WERI-Rb-1 (cell line): ENCODE measurements at regions not wholly inside any gene's neighbourhood (a gene's known extent, or its start where the extent isn't known, plus 50 kb on each side); places are given as distances from the start of the nearest gene placed in this dataset.

Experiments used
- DNase-seq: peaks from one replicate; pipeline ENCODE4 v3.0.0-alpha.2; 2020
- H3K27ac ChIP-seq: fragments of 250-450 bp; sonication (Bioruptor Pico); 2 replicates; pipeline ENCODE4 v1.5.1; 2020; ENCODE audit warnings: mild to moderate bottlenecking, moderate library complexity
- H3K27me3 ChIP-seq: fragments of 250-450 bp; sonication (Bioruptor Pico); 2 replicates; pipeline ENCODE4 v1.5.1; 2021; ENCODE audit warnings: mild to moderate bottlenecking, low read depth, moderate library complexity; ENCODE audit not compliant: insufficient read depth, severe bottlenecking
- H3K36me3 ChIP-seq: fragments of 250-450 bp; sonication (Bioruptor Pico); 2 replicates; pipeline ENCODE4 v1.5.1; 2020; ENCODE audit warnings: mild to moderate bottlenecking, moderate library complexity
- H3K4me3 ChIP-seq: 2 replicates; pipeline ENCODE4 v1.5.1; 2011; ENCODE audit warnings: low read depth, mild to moderate bottlenecking, control low read depth, low read length
- H3K9me3 ChIP-seq: fragments of 250-450 bp; sonication (Bioruptor Pico); 2 replicates; pipeline ENCODE4 v1.5.1; 2021; ENCODE audit warnings: mild to moderate bottlenecking, moderate library complexity; ENCODE audit not compliant: severe bottlenecking
- TF ChIP-seq, protein P1 (sequence below): IDR thresholded peaks from 2 replicates; pipeline ENCODE4 v1.5.1; 2011; ENCODE audit warnings: low read depth, mild to moderate bottlenecking, control low read depth, inconsistent platforms, low read length

DNA sequence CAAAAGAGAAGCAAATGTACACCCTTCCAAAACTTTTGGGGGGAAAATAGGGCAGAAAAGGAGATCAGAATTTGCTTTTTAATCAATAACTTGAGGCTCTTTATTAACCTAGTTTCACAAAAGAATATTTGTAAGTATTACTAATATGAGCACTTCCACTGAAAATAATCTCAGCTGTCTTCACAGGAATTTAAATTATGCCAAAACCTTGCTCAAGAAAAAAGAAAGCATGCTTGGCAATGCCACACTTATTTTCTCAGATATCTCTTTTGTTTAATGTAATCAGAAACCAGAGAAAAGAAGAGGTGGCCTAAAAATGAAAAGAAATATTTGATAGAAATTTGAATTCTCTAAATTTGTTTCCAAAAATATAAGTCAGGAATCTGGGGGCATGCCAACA lies 234.9 kb upstream of the GPC6 start:
- TF ChIP-seq, protein P1, sequence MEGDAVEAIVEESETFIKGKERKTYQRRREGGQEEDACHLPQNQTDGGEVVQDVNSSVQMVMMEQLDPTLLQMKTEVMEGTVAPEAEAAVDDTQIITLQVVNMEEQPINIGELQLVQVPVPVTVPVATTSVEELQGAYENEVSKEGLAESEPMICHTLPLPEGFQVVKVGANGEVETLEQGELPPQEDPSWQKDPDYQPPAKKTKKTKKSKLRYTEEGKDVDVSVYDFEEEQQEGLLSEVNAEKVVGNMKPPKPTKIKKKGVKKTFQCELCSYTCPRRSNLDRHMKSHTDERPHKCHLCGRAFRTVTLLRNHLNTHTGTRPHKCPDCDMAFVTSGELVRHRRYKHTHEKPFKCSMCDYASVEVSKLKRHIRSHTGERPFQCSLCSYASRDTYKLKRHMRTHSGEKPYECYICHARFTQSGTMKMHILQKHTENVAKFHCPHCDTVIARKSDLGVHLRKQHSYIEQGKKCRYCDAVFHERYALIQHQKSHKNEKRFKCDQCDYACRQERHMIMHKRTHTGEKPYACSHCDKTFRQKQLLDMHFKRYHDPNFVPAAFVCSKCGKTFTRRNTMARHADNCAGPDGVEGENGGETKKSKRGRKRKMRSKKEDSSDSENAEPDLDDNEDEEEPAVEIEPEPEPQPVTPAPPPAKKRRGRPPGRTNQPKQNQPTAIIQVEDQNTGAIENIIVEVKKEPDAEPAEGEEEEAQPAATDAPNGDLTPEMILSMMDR: no peak
- Histone ChIP-seq H3K36me3 (no peaks in the 10 kb centered on the region), H3K4me3 (no peak overlapping the region)

GRCh38 chr13:92994056-92994455 lies 232.6 kb upstream of the GPC6 start:
- Histone ChIP-seq H3K4me3 (no peak overlapping the region), H3K27ac (no peak overlapping the region), H3K27me3 (no peaks in the 10 kb centered on the region), H3K9me3 (peaks cover 8% of the 10 kb centered on the region), H3K36me3 (no peaks in the 10 kb centered on the region)
- TF ChIP-seq, protein P1: no peak
- no peak for DNase-seq

More for the DNA sequence above, 234.9 kb upstream of the GPC6 start:
- DNase-seq: no peak
- peaks cover 8% of the 10 kb centered on the region for H3K9me3 ChIP-seq
- H3K27me3 ChIP-seq: no peaks in the 10 kb centered on the region
- no peak overlapping the region for H3K27ac ChIP-seq

GRCh38 chr13:93001866-93002461 lies 224.6 kb upstream of the GPC6 start:
- Histone ChIP-seq H3K4me3 (no peak overlapping the region), H3K27ac (no peak overlapping the region), H3K27me3 (no peaks in the 10 kb centered on the region), H3K36me3 (no peaks in the 10 kb centered on the region), H3K9me3 (no peaks in the 10 kb centered on the region)
- TF ChIP-seq, protein P1: no peak
- DNase-seq: no peak

DNA sequence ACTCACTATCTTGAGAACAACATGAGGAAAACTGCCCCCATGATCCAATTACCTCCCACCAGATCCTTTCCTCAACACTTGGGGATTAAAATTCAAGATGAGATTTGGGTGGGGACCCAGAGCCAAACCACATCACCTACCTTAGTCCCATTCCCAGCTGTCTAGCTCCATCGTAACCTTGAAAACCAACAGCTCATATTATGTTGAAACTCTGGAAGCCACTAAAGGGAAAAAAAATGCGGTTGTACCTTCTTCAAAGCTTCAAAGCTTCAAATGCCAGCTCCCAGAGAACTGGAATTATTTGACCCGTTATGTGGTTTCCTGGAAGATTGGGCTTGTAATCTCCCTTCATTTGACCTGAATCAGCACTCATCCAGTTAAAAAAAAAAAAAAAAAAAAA lies 223.1 kb upstream of the GPC6 start:
- H3K4me3 ChIP-seq: no peak overlapping the region
- H3K36me3 ChIP-seq: no peaks in the 10 kb centered on the region
- peaks cover 4% of the 10 kb centered on the region for H3K9me3 ChIP-seq
- TF ChIP-seq, protein P1: no peak
- H3K27me3 ChIP-seq: no peaks in the 10 kb centered on the region
- no peak for DNase-seq
- no peak overlapping the region for H3K27ac ChIP-seq

GRCh38 chr13:93004919-93005318 lies 221.7 kb upstream of the GPC6 start:
- Histone ChIP-seq H3K9me3 (peaks cover 8% of the 10 kb centered on the region), H3K27ac (no peak overlapping the region), H3K36me3 (no peaks in the 10 kb centered on the region), H3K27me3 (no peaks in the 10 kb centered on the region), H3K4me3 (no peak overlapping the region)
- peak; percentile 58 for DNase-seq
- TF ChIP-seq, protein P1: peak; percentile 79

- Histone ChIP-seq H3K27ac (no peak overlapping the region), H3K9me3 (peaks cover 8% of the 10 kb centered on the region), H3K27me3 (no peaks in the 10 kb centered on the region), H3K36me3 (no peaks in the 10 kb centered on the region), H3K4me3 (no peak overlapping the region)
- TF ChIP-seq, protein P1: no peak
- no peak for DNase-seq
Observed at GRCh38 chr13:93007928-93008327, 218.7 kb upstream of the GPC6 start.
